ENCODE measurements at regions not wholly inside any gene's neighbourhood (a gene's known extent, or its start where the extent isn't known, plus 50 kb on each side); places are given as distances from the start of the nearest gene placed in this dataset.

DNA sequence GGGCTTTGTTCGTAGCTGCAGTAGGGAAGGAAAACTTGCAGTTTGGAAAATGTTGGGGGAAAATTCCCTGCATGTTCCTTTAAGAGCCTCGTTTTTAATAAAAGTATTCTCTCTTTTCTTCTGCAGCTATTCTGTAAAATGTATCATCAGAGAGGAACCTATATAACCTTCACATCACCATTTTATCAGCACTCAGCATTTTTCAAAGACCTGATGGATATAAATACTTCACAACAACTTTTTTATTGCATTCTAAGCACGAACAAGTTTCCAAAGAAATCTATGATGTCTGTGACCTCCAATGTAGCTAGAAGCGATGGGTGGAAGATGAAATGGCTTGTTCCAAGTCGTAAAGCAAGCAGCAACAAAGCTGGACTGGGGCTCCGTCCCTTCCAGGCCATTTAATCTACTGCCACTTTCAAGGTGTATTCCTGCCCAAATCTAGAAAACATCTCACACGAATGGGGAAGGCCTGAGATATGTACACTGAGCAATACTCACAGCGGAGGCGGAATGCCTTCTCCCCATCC, 84.0 kb downstream of the NSUN2 start:
- DNase-seq: peak; percentile 8

- DNase-seq: peak; percentile 10
Observed at GRCh38 chr5:6547926-6548519, 84.8 kb downstream of the NSUN2 start.

DNA sequence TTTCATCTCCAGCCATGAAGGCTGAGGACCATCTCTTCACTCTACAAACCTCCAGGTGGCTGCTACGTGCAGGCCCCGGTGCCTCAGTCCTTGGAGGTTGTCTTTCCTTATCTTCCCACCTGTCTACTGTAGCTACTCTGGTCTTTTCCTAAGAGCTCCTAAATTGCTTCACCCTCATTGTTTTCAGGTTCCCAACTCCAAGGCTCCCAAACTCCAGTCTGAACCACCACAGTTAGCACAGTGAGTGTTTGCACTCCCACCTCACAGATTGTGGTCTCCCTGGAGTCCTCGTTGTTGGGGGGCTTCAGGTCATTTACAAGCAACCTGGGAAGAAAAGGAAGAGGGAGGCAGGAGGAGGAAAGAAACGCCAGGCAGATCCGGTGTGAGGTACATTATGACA, 85.3 kb downstream of the NSUN2 start:
- DNase-seq: peak; percentile 28

DNA sequence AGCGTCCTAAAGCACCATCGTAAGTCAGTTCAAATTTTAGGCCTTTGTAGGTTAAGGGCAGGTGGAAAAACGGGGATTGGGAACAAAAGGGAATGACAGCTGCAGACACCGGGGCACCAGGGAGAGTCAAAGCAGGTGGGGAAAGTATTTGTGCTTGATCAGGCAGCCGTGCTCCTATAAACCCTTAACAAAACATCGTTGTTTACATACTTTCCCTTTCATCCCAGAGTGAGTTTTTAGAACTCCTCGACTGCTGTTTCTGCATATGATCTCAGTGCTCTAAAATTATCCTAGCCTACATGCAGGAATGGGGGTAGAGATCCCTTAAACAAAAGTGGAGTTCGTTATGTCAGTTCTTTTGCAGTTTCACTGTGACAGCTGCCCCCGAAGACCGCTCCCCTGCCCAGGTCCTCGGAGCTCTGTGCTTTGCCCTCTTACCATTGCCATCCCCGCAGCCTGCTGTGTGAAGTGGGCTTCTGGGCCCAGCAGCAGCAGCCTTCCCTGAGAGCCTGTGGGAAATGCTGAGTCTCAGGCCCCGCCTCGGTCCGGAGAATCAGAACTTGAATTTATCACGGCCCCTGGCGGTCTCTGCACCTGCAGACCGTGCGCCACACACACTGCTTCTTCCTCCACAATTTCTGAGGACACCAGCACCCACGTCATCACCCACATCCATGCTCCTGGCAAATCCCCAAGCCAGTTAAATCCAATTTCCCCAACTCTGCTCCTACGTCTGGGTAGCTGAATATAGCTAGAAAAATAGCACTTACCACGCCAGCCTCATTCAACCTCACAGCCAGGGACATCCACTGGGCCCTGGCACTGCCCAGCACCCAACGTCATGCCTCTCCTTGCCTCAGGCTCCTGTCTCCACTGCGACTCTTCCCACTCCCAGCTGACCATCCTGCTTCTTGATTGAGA, 86.8 kb downstream of the NSUN2 start:
- peak; percentile 23 for DNase-seq

- peak; percentile 30 for DNase-seq
Observed at GRCh38 chr5:6545036-6545693, 87.7 kb downstream of the NSUN2 start.

- DNase-seq: peak; percentile 18
Observed at GRCh38 chr5:6544561-6544935, 88.3 kb downstream of the NSUN2 start.

All from activated CD8-positive, alpha-beta memory T cell treated with anti-CD3 and anti-CD28 coated beads, Interleukin-2, amount 50 U/mL, for 48 hours (primary cell).